CD14-positive monocyte (primary cell): ENCODE measurements at regions not wholly inside any gene's neighbourhood (a gene's known extent, or its start where the extent isn't known, plus 50 kb on each side); places are given as distances from the start of the nearest gene placed in this dataset.

Experiments
- DNase-seq, 3 donors: peaks; one replicate each; pipeline ENCODE4 v3.0.0-alpha.2; 2011 to 2022
- H2AFZ ChIP-seq: 2 replicates; pipeline ENCODE4 v1.6.0; 2012; ENCODE audit warnings: mild to moderate bottlenecking, low read depth, low read length, inconsistent platforms; ENCODE audit not compliant: insufficient read depth, poor library complexity, severe bottlenecking
- H3K27ac ChIP-seq, 2 donors: 1 replicate in 1 of 2; 2 replicates in 1 of 2; pipeline ENCODE4 v1.5.1; 2012 to 2013; ENCODE audit warnings: low read length in 2 of 2, control low read depth in 1 of 2, inconsistent platforms in 1 of 2, low read depth in 1 of 2, mild to moderate bottlenecking in 1 of 2
- H3K27me3 ChIP-seq, 2 donors: one replicate each; pipeline versions ENCODE4 v1.6.0 to v1.6.1; 2011 to 2013; ENCODE audit warnings: low read length in 2 of 2; ENCODE audit not compliant: control insufficient read depth in 2 of 2, insufficient read depth in 2 of 2
- H3K36me3 ChIP-seq, 2 donors: replicated peaks in 1 of 2; 1 replicate in 1 of 2; 2 replicates in 1 of 2; pipeline versions ENCODE4 v1.5.1 to v1.6.1; 2012 to 2013; ENCODE audit warnings: low read length in 2 of 2, control low read depth in 1 of 2, inconsistent platforms in 1 of 2, mild to moderate bottlenecking in 1 of 2; ENCODE audit not compliant: insufficient read depth in 2 of 2, control insufficient read depth in 1 of 2
- H3K4me1 ChIP-seq, 2 donors: 1 replicate in 1 of 2; 2 replicates in 1 of 2; pipeline versions ENCODE4 v1.5.1 to v1.6.1; 2012 to 2013; ENCODE audit warnings: low read length in 2 of 2, control low read depth in 1 of 2, inconsistent platforms in 1 of 2, mild to moderate bottlenecking in 1 of 2, moderate library complexity in 1 of 2; ENCODE audit not compliant: insufficient read depth in 2 of 2, control insufficient read depth in 1 of 2
- H3K4me2 ChIP-seq: replicated peaks from 2 replicates; pipeline ENCODE3; 2012; ENCODE audit warnings: low read length, moderate library complexity, mild to moderate bottlenecking; ENCODE audit not compliant: poor library complexity, severe bottlenecking; ENCODE audit errors: extremely low read depth
- H3K4me3 ChIP-seq, 3 experiments: fragments of 200-600 bp in 1 of 3; sonication (generic) in 1 of 3; replicated peaks in 1 of 3; 1 replicate in 2 of 3; 2 replicates in 1 of 3; pipeline ENCODE4 v1.5.1; 2011 to 2013; ENCODE audit warnings: low read length in 3 of 3, mild to moderate bottlenecking in 3 of 3, control low read depth in 2 of 3, low read depth in 2 of 3, inconsistent platforms in 1 of 3, moderate library complexity in 1 of 3
- H3K79me2 ChIP-seq: 2 replicates; pipeline ENCODE4 v1.6.0; 2012; ENCODE audit warnings: mild to moderate bottlenecking, control low read depth, inconsistent platforms, low read length, moderate library complexity; ENCODE audit not compliant: insufficient read depth
- H3K9ac ChIP-seq: 2 replicates; pipeline ENCODE4 v1.6.0; 2017; ENCODE audit warnings: low read length, mild to moderate bottlenecking; ENCODE audit not compliant: insufficient read depth, poor library complexity, severe bottlenecking
- H3K9me3 ChIP-seq, 2 donors: replicated peaks in 1 of 2; 1 replicate in 1 of 2; 2 replicates in 1 of 2; pipeline versions ENCODE4 v1.5.1 to v1.6.1; 2012 to 2013; ENCODE audit warnings: low read length in 2 of 2, control low read depth in 1 of 2; ENCODE audit not compliant: control insufficient read depth in 1 of 2, insufficient read depth in 1 of 2
- H4K20me1 ChIP-seq: 2 replicates; pipeline ENCODE4 v1.6.0; 2012; ENCODE audit warnings: mild to moderate bottlenecking, low read length, control low read depth, moderate library complexity; ENCODE audit not compliant: insufficient read depth
- H3K27ac Mint-ChIP-seq, 7 donors: one replicate each; pipeline ENCODE4 v1.8.0; 2020; ENCODE audit warnings: mild to moderate bottlenecking in 7 of 7, mixed read lengths in 7 of 7, moderate library complexity in 6 of 7, inconsistent platforms in 2 of 7
- H3K27me3 Mint-ChIP-seq, 3 donors: one replicate each; pipeline ENCODE4 v1.8.0; 2021 to 2022; ENCODE audit warnings: low read depth in 3 of 3, mild to moderate bottlenecking in 3 of 3, mixed read lengths in 3 of 3, moderate library complexity in 3 of 3, inconsistent platforms in 1 of 3
- H3K36me3 Mint-ChIP-seq, 2 donors: one replicate each; pipeline ENCODE4 v1.8.0; 2020; ENCODE audit warnings: mixed read lengths in 2 of 2, inconsistent platforms in 1 of 2, mild to moderate bottlenecking in 1 of 2
- H3K4me1 Mint-ChIP-seq: one replicate; pipeline ENCODE4 v1.8.0; 2020; ENCODE audit warnings: mild to moderate bottlenecking, mixed read lengths
- H3K4me3 Mint-ChIP-seq, 2 donors: one replicate each; pipeline ENCODE4 v1.8.0; 2020; ENCODE audit warnings: mild to moderate bottlenecking in 2 of 2, mixed read lengths in 2 of 2, moderate library complexity in 1 of 2
- H3K9me3 Mint-ChIP-seq, 7 donors: one replicate each; pipeline ENCODE4 v1.8.0; 2020 to 2022; ENCODE audit warnings: mixed read lengths in 7 of 7, mild to moderate bottlenecking in 6 of 7, moderate library complexity in 6 of 7, inconsistent platforms in 2 of 7
- WGBS: methylation state at CpG from one replicate; pipeline ENCODE4 v1.1.5; 2013; ENCODE audit warnings: missing lambda C conversion rate; ENCODE audit not compliant: insufficient coverage; 5-methylcytosine and 5-hydroxymethylcytosine counted together
- intact Hi-C, 2 donors: fragments of 100-400 bp; cut with micrococcal nuclease; formaldehyde crosslinking; loops; one replicate each; pipeline versions ENCODE4 v1.15.0 to v1.15.1; 2023
- TF ChIP-seq, protein P1 (sequence below): fragments of 200-600 bp; IDR thresholded peaks from one replicate; pipeline ENCODE4 v1.8.0; 2022; ENCODE audit warnings: antibody characterized with exemption, mild to moderate bottlenecking

GRCh38 chr2:885230-886071 is 65.2 kb upstream of the SNTG2 start:
- no peak overlapping the region for H3K4me3 Mint-ChIP-seq
- H3K36me3 ChIP-seq, result no peaks in the 10 kb centered on the region
- H3K79me2 ChIP-seq, result no peaks in the 10 kb centered on the region
- no peak overlapping the region for H3K4me2 ChIP-seq
- H3K27me3 Mint-ChIP-seq, result peaks cover 4 to 12% (median 5%) of the 10 kb centered on the region in 3 donors
- H3K9me3 ChIP-seq, result peaks cover under 1 to 3% of the 10 kb centered on the region in 2 donors
- H3K4me1 Mint-ChIP-seq, result no peaks in the 10 kb centered on the region
- no peak overlapping the region for H3K27ac ChIP-seq
- peaks cover 0 to 4% of the 10 kb centered on the region in 2 donors for H3K27me3 ChIP-seq
- peak in 1 of 3 donors; percentile 2 for DNase-seq
- intact Hi-C loops, result no loop called here
- no peaks in the 10 kb centered on the region for H4K20me1 ChIP-seq
- H3K27ac Mint-ChIP-seq, result no peak overlapping the region
- H3K9me3 Mint-ChIP-seq, result peaks cover 0 to 3% (median 0%) of the 10 kb centered on the region in 7 donors
- no peak overlapping the region for H3K9ac ChIP-seq
- H3K4me1 ChIP-seq, result no peaks in the 10 kb centered on the region
- H3K4me3 ChIP-seq, result no peak overlapping the region
- TF ChIP-seq, protein P1, sequence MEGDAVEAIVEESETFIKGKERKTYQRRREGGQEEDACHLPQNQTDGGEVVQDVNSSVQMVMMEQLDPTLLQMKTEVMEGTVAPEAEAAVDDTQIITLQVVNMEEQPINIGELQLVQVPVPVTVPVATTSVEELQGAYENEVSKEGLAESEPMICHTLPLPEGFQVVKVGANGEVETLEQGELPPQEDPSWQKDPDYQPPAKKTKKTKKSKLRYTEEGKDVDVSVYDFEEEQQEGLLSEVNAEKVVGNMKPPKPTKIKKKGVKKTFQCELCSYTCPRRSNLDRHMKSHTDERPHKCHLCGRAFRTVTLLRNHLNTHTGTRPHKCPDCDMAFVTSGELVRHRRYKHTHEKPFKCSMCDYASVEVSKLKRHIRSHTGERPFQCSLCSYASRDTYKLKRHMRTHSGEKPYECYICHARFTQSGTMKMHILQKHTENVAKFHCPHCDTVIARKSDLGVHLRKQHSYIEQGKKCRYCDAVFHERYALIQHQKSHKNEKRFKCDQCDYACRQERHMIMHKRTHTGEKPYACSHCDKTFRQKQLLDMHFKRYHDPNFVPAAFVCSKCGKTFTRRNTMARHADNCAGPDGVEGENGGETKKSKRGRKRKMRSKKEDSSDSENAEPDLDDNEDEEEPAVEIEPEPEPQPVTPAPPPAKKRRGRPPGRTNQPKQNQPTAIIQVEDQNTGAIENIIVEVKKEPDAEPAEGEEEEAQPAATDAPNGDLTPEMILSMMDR, result no peak
- WGBS, result 68% methylated on average over 23 of the region's 26 CpGs
- no peaks in the 10 kb centered on the region for H3K36me3 Mint-ChIP-seq
- no peak overlapping the region for H2AFZ ChIP-seq

DNA sequence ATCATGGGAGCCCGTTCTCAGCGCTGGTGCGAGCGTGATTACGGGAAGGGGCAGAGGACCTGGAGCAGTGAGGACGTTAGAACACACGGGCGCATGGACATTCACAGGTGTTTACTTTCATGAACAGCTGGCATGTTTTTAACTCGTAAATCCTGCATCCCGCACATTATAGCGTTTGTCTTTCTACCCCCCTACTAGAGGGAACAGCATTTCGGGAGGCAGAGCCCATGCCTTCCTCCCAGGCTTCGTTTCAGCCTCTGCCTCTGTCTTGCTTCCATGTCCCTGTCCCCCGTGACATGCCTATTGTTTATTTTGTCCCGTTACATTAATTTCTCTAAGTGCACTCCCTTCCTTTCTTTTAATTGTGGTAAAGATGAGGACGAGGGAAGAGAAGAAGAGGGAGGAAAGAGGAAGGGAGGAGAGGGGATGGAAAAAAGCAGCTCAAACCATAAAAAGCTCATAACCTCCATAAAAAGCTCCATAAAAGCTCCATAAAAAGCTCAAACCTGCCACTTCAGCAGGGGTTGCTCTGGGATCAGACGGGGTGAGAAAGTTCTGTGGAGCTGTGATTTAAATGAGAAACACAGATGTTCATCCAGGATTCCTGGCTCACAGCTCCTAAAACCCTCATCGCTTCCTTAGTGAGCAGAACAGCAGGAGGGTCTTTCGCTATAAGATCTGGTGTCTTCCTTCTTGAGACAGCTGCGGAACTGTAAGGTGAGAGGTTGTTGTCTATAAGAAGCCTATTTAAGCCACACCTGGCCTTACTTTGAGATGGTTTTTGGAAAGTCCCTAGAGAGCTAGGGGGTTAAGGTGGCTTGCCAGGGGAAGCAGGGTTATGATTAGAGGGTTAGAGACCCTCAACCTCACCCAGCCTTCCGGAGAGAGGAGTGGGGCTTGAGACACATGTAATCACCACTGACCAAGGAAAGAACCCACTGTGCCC is 66.6 kb upstream of the SNTG2 start:
- H3K4me1 Mint-ChIP-seq, result no peaks in the 10 kb centered on the region
- no peak overlapping the region for H3K4me2 ChIP-seq
- H3K9me3 Mint-ChIP-seq, result peaks cover 0 to 5% (median 4%) of the 10 kb centered on the region in 7 donors
- no peaks in the 10 kb centered on the region for H3K79me2 ChIP-seq
- no peak overlapping the region for H3K27ac ChIP-seq
- H4K20me1 ChIP-seq, result no peaks in the 10 kb centered on the region
- H3K4me1 ChIP-seq, result no peaks in the 10 kb centered on the region
- H3K4me3 Mint-ChIP-seq, result no peak overlapping the region
- H2AFZ ChIP-seq, result no peak overlapping the region
- intact Hi-C loops, result no loop called here
- peaks cover 4 to 9% (median 5%) of the 10 kb centered on the region in 3 donors for H3K27me3 Mint-ChIP-seq
- no peak overlapping the region for H3K4me3 ChIP-seq
- TF ChIP-seq, protein P1, result no peak
- no peaks in the 10 kb centered on the region for H3K36me3 ChIP-seq
- no peak overlapping the region for H3K27ac Mint-ChIP-seq
- 72% methylated on average over 16 of the region's 21 CpGs for WGBS
- H3K9me3 ChIP-seq, result peaks cover 5 to 12% of the 10 kb centered on the region in 2 donors
- H3K9ac ChIP-seq, result no peak overlapping the region
- H3K27me3 ChIP-seq, result peaks cover 0 to 4% of the 10 kb centered on the region in 2 donors
- no peak for DNase-seq
- no peaks in the 10 kb centered on the region for H3K36me3 Mint-ChIP-seq
